Mesenchymal stem cell (in vitro differentiated cells and primary cell): ENCODE measurements at regions not wholly inside any gene's neighbourhood (a gene's known extent, or its start where the extent isn't known, plus 50 kb on each side); places are given as distances from the start of the nearest gene placed in this dataset.
A peak's percentile ranks its signal among the peaks of the same experiment; 100 is the strongest.

Experiments used
- DNase-seq: peaks from one replicate; pipeline ENCODE4 v3.0.0-alpha.2; 2013
- H2AFZ ChIP-seq: one replicate; pipeline ENCODE4 v1.6.1; 2013; ENCODE audit warnings: low read depth, mild to moderate bottlenecking, control low read depth, inconsistent platforms, low read length, moderate library complexity
- H2AK5ac ChIP-seq: 2 replicates; pipeline ENCODE4 v1.6.1; 2013; ENCODE audit warnings: low read length, moderate library complexity, mild to moderate bottlenecking, inconsistent platforms; ENCODE audit not compliant: severe bottlenecking
- H2BK120ac ChIP-seq: one replicate; pipeline ENCODE4 v1.6.1; 2013; ENCODE audit warnings: low read depth, mild to moderate bottlenecking, inconsistent platforms, low read length, moderate library complexity
- H2BK12ac ChIP-seq, 2 experiments: one replicate each; pipeline ENCODE4 v1.6.1; 2013; ENCODE audit warnings: inconsistent platforms in 2 of 2, low read length in 2 of 2, mild to moderate bottlenecking in 2 of 2, moderate library complexity in 2 of 2, control low read depth in 1 of 2
- H2BK15ac ChIP-seq: one replicate; pipeline ENCODE4 v1.6.1; 2013; ENCODE audit warnings: mild to moderate bottlenecking, low read depth, inconsistent platforms; ENCODE audit not compliant: poor library complexity, severe bottlenecking
- H2BK5ac ChIP-seq: 2 replicates; pipeline ENCODE4 v1.6.1; 2013; ENCODE audit warnings: low read depth, mild to moderate bottlenecking, low read length, control low read depth, inconsistent platforms; ENCODE audit not compliant: poor library complexity, severe bottlenecking
- H3K14ac ChIP-seq, 2 experiments: one replicate each; pipeline ENCODE4 v1.6.1; 2013; ENCODE audit warnings: inconsistent platforms in 2 of 2, low read length in 2 of 2, control low read depth in 1 of 2, mild to moderate bottlenecking in 1 of 2, moderate library complexity in 1 of 2
- H3K18ac ChIP-seq, 2 experiments: one replicate each; pipeline ENCODE4 v1.6.1; 2013; ENCODE audit warnings: inconsistent platforms in 2 of 2, low read length in 2 of 2, control low read depth in 1 of 2, low read depth in 1 of 2, mild to moderate bottlenecking in 1 of 2
- H3K23ac ChIP-seq, 2 experiments: one replicate each; pipeline ENCODE4 v1.6.1; 2013; ENCODE audit warnings: inconsistent platforms in 2 of 2, low read length in 2 of 2, mild to moderate bottlenecking in 2 of 2, moderate library complexity in 2 of 2, control low read depth in 1 of 2
- H3K27ac ChIP-seq: 2 replicates; pipeline ENCODE4 v1.5.1; 2013; ENCODE audit warnings: mild to moderate bottlenecking, moderate library complexity, low read length, control low read depth, inconsistent platforms; ENCODE audit not compliant: poor library complexity, severe bottlenecking
- H3K27me3 ChIP-seq, 2 experiments: 2 replicates each; pipeline versions ENCODE4 v1.6.1 to v1.7.0; 2013; ENCODE audit warnings: low read length in 2 of 2, mild to moderate bottlenecking in 2 of 2, moderate library complexity in 2 of 2, control low read depth in 1 of 2, inconsistent platforms in 1 of 2; ENCODE audit not compliant: control insufficient read depth in 1 of 2, insufficient read depth in 1 of 2
- H3K36me3 ChIP-seq, 2 experiments: 2 replicates each; pipeline versions ENCODE4 v1.6.1 to v1.7.0; 2013; ENCODE audit warnings: low read length in 2 of 2, control low read depth in 1 of 2, inconsistent platforms in 1 of 2, low read depth in 1 of 2, mild to moderate bottlenecking in 1 of 2; ENCODE audit not compliant: insufficient read depth in 2 of 2, control insufficient read depth in 1 of 2
- H3K4ac ChIP-seq, 2 experiments: one replicate each; pipeline ENCODE4 v1.6.1; 2013; ENCODE audit warnings: inconsistent platforms in 2 of 2, low read length in 2 of 2, mild to moderate bottlenecking in 2 of 2, moderate library complexity in 2 of 2, control low read depth in 1 of 2, low read depth in 1 of 2
- H3K4me1 ChIP-seq: 2 replicates; pipeline ENCODE4 v1.6.1; 2013; ENCODE audit warnings: low read depth, low read length, control low read depth; ENCODE audit not compliant: control insufficient read depth, insufficient read depth
- H3K4me2 ChIP-seq: 2 replicates; pipeline ENCODE4 v1.6.1; 2013; ENCODE audit warnings: low read length, mild to moderate bottlenecking, inconsistent platforms; ENCODE audit not compliant: poor library complexity, severe bottlenecking
- H3K4me3 ChIP-seq, 2 experiments: 2 replicates each; pipeline versions ENCODE4 v1.5.1 to v1.7.0; 2013; ENCODE audit warnings: low read length in 2 of 2, mild to moderate bottlenecking in 2 of 2, control low read depth in 1 of 2, low read depth in 1 of 2; ENCODE audit not compliant: insufficient read depth in 1 of 2
- H3K79me1 ChIP-seq: replicated peaks from 2 replicates; pipeline ENCODE4 v1.6.1; 2013; ENCODE audit warnings: mild to moderate bottlenecking, control low read depth, low read length, inconsistent platforms; ENCODE audit not compliant: poor library complexity, severe bottlenecking
- H3K9ac ChIP-seq: 2 replicates; pipeline ENCODE4 v1.7.0; 2013; ENCODE audit warnings: mild to moderate bottlenecking, low read length, moderate library complexity
- H3K9me3 ChIP-seq: 2 replicates; pipeline ENCODE4 v1.7.0; 2013; ENCODE audit warnings: mild to moderate bottlenecking, low read length; ENCODE audit not compliant: control insufficient read depth
- H4K8ac ChIP-seq: one replicate; pipeline ENCODE4 v1.6.1; 2013; ENCODE audit warnings: inconsistent platforms, mild to moderate bottlenecking, low read length, moderate library complexity
- H4K91ac ChIP-seq: one replicate; pipeline ENCODE4 v1.6.1; 2013; ENCODE audit warnings: mild to moderate bottlenecking, low read length, inconsistent platforms
- WGBS: methylation state at CpG from one replicate; pipeline ENCODE4 v1.1.7; 2013; ENCODE audit warnings: mixed read lengths; 5-methylcytosine and 5-hydroxymethylcytosine counted together

GRCh38 chr5:112669328-112669963 lies 68.2 kb upstream of the APC start:
- Histone ChIP-seq H2AFZ (no peak overlapping the region), H3K4ac (no peak overlapping the region), H3K4me2 (no peak overlapping the region), H3K79me1 (no peaks in the 10 kb centered on the region), H3K14ac (no peak overlapping the region), H3K23ac (no peak overlapping the region), H3K4me3 (no peak overlapping the region), H2BK120ac (no peak overlapping the region), H3K9ac (no peak overlapping the region), H3K9me3 (no peaks in the 10 kb centered on the region), H2AK5ac (no peak overlapping the region), H3K4me1 (no peaks in the 10 kb centered on the region), H2BK15ac (no peak overlapping the region), H4K91ac (no peak overlapping the region), H2BK5ac (no peak overlapping the region), H3K36me3 (no peaks in the 10 kb centered on the region), H2BK12ac (no peak overlapping the region), H3K27me3 (no peaks in the 10 kb centered on the region), H3K18ac (no peak overlapping the region), H3K27ac (no peak overlapping the region), H4K8ac (no peak overlapping the region)
- DNase-seq: no peak
- 87% methylated on average over 3 of the region's 5 CpGs for WGBS

GRCh38 chr5:112671687-112672086 lies 66.0 kb upstream of the APC start:
- H4K8ac ChIP-seq: no peak overlapping the region
- H3K18ac ChIP-seq: no peak overlapping the region
- no peak overlapping the region for H2AK5ac ChIP-seq
- no peak overlapping the region for H2BK15ac ChIP-seq
- no peaks in the 10 kb centered on the region for H3K36me3 ChIP-seq
- H3K4ac ChIP-seq: no peak overlapping the region
- no peak for DNase-seq
- H3K27ac ChIP-seq: no peak overlapping the region
- H4K91ac ChIP-seq: no peak overlapping the region
- no peak overlapping the region for H2BK5ac ChIP-seq
- H3K23ac ChIP-seq: no peak overlapping the region
- H3K4me1 ChIP-seq: no peaks in the 10 kb centered on the region
- H2AFZ ChIP-seq: no peak overlapping the region
- no peak overlapping the region for H3K4me2 ChIP-seq
- no peaks in the 10 kb centered on the region for H3K9me3 ChIP-seq
- no peak overlapping the region for H2BK12ac ChIP-seq
- no peaks in the 10 kb centered on the region for H3K79me1 ChIP-seq
- H2BK120ac ChIP-seq: no peak overlapping the region
- no peak overlapping the region for H3K14ac ChIP-seq
- no peak overlapping the region for H3K4me3 ChIP-seq
- no peaks in the 10 kb centered on the region for H3K27me3 ChIP-seq
- H3K9ac ChIP-seq: no peak overlapping the region

- H3K9me3 ChIP-seq: no peaks in the 10 kb centered on the region
- no peak overlapping the region for H3K4me2 ChIP-seq
- H2AK5ac ChIP-seq: no peak overlapping the region
- peaks cover 0 to 4% of the 10 kb centered on the region in 2 experiments for H3K27me3 ChIP-seq
- H3K23ac ChIP-seq: no peak overlapping the region
- no peaks in the 10 kb centered on the region for H3K36me3 ChIP-seq
- no peak overlapping the region for H3K27ac ChIP-seq
- H3K18ac ChIP-seq: no peak overlapping the region
- 89% methylated on average over 1 of the region's 1 CpG for WGBS
- no peak overlapping the region for H2BK12ac ChIP-seq
- H2BK120ac ChIP-seq: no peak overlapping the region
- H4K8ac ChIP-seq: no peak overlapping the region
- H3K4ac ChIP-seq: no peak overlapping the region
- H3K9ac ChIP-seq: no peak overlapping the region
- DNase-seq: peak; percentile 6
- no peak overlapping the region for H3K14ac ChIP-seq
- H2BK15ac ChIP-seq: no peak overlapping the region
- H2AFZ ChIP-seq: no peak overlapping the region
- no peak overlapping the region for H4K91ac ChIP-seq
- H3K4me1 ChIP-seq: no peaks in the 10 kb centered on the region
- H3K79me1 ChIP-seq: no peaks in the 10 kb centered on the region
- no peak overlapping the region for H3K4me3 ChIP-seq
- no peak overlapping the region for H2BK5ac ChIP-seq
Observed at GRCh38 chr5:112681481-112681908, 56.2 kb upstream of the APC start.

GRCh38 chr5:112682621-112683061 lies 55.0 kb upstream of the APC start:
- H4K8ac ChIP-seq: no peak overlapping the region
- H3K4me3 ChIP-seq: no peak overlapping the region
- H2BK120ac ChIP-seq: no peak overlapping the region
- no peak overlapping the region for H4K91ac ChIP-seq
- H2BK5ac ChIP-seq: no peak overlapping the region
- no peak overlapping the region for H3K23ac ChIP-seq
- no peak overlapping the region for H3K27ac ChIP-seq
- no peaks in the 10 kb centered on the region for H3K36me3 ChIP-seq
- peak; percentile 88 for DNase-seq
- H3K27me3 ChIP-seq: peaks cover 4 to 7% of the 10 kb centered on the region in 2 experiments
- H2AK5ac ChIP-seq: no peak overlapping the region
- H3K18ac ChIP-seq: no peak overlapping the region
- H3K9me3 ChIP-seq: no peaks in the 10 kb centered on the region
- no peak overlapping the region for H3K14ac ChIP-seq
- no peak overlapping the region for H2BK15ac ChIP-seq
- no peak overlapping the region for H3K9ac ChIP-seq
- no peaks in the 10 kb centered on the region for H3K79me1 ChIP-seq
- 66% methylated on average over 3 of the region's 3 CpGs for WGBS
- no peaks in the 10 kb centered on the region for H3K4me1 ChIP-seq
- no peak overlapping the region for H2AFZ ChIP-seq
- H2BK12ac ChIP-seq: no peak overlapping the region
- H3K4ac ChIP-seq: no peak overlapping the region
- H3K4me2 ChIP-seq: no peak overlapping the region
